Glutamatergic neuron (in vitro differentiated cells): ENCODE measurements at regions not wholly inside any gene's neighbourhood (a gene's known extent, or its start where the extent isn't known, plus 50 kb on each side); places are given as distances from the start of the nearest gene placed in this dataset.

Experiments used
- DNase-seq: peaks from one replicate; pipeline ENCODE4 v3.0.0; 2022
- H3K27ac Mint-ChIP-seq: one replicate; pipeline ENCODE4 v1.8.0; 2020; ENCODE audit warnings: mild to moderate bottlenecking, mixed read lengths, inconsistent platforms; ENCODE audit not compliant: unreplicated experiment
- H3K27me3 Mint-ChIP-seq: one replicate; pipeline ENCODE4 v1.8.0; 2020; ENCODE audit warnings: mild to moderate bottlenecking, moderate library complexity, mixed read lengths, inconsistent platforms; ENCODE audit not compliant: unreplicated experiment
- H3K36me3 Mint-ChIP-seq: one replicate; pipeline ENCODE4 v1.8.0; 2020; ENCODE audit warnings: mild to moderate bottlenecking, mixed read lengths, inconsistent platforms; ENCODE audit not compliant: unreplicated experiment
- H3K4me1 Mint-ChIP-seq: one replicate; pipeline ENCODE4 v1.8.0; 2020; ENCODE audit warnings: mild to moderate bottlenecking, low read depth, mixed read lengths, inconsistent platforms; ENCODE audit not compliant: unreplicated experiment
- H3K4me3 Mint-ChIP-seq: one replicate; pipeline ENCODE4 v1.8.0; 2020; ENCODE audit warnings: mild to moderate bottlenecking, mixed read lengths, inconsistent platforms; ENCODE audit not compliant: unreplicated experiment
- H3K9me3 Mint-ChIP-seq: one replicate; pipeline ENCODE4 v1.8.0; 2020; ENCODE audit warnings: mild to moderate bottlenecking, moderate library complexity, mixed read lengths, inconsistent platforms; ENCODE audit not compliant: unreplicated experiment
- CTCF ChIP-seq: fragments of 200-600 bp; sonication (generic); IDR thresholded peaks from one replicate; pipeline ENCODE4 v1.5.0; 2021; ENCODE audit not compliant: partially characterized antibody, unreplicated experiment

- Mint-ChIP-seq H3K36me3 (no peaks in the 10 kb centered on the region), H3K9me3 (peaks cover 4% of the 10 kb centered on the region), H3K4me3 (no peak overlapping the region), H3K4me1 (peaks cover 3% of the 10 kb centered on the region), H3K27ac (no peak overlapping the region), H3K27me3 (no peaks in the 10 kb centered on the region)
- TF ChIP-seq CTCF = no peak
- no peak for DNase-seq
Observed at GRCh38 chr3:29064085-29064484, 216.8 kb upstream of the RBMS3 start.

GRCh38 chr3:29065211-29065785 lies 215.6 kb upstream of the RBMS3 start:
- no peak for TF ChIP-seq CTCF
- no peaks in the 10 kb centered on the region for H3K36me3 Mint-ChIP-seq
- peaks cover 3% of the 10 kb centered on the region for H3K4me1 Mint-ChIP-seq
- no peak overlapping the region for H3K4me3 Mint-ChIP-seq
- no peaks in the 10 kb centered on the region for H3K27me3 Mint-ChIP-seq
- H3K9me3 Mint-ChIP-seq = no peaks in the 10 kb centered on the region
- H3K27ac Mint-ChIP-seq = no peak overlapping the region
- no peak for DNase-seq

- no peak overlapping the region for H3K27ac Mint-ChIP-seq
- TF ChIP-seq CTCF = no peak
- no peaks in the 10 kb centered on the region for H3K9me3 Mint-ChIP-seq
- H3K4me1 Mint-ChIP-seq = peaks cover 3% of the 10 kb centered on the region
- H3K27me3 Mint-ChIP-seq = peaks cover 1% of the 10 kb centered on the region
- DNase-seq = no peak
- H3K4me3 Mint-ChIP-seq = no peak overlapping the region
- H3K36me3 Mint-ChIP-seq = no peaks in the 10 kb centered on the region
Observed at GRCh38 chr3:29067007-29067406, 213.9 kb upstream of the RBMS3 start.

GRCh38 chr3:29070959-29071634 lies 209.8 kb upstream of the RBMS3 start:
- Mint-ChIP-seq H3K27ac (no peak overlapping the region), H3K4me3 (no peak overlapping the region), H3K9me3 (no peaks in the 10 kb centered on the region), H3K36me3 (no peaks in the 10 kb centered on the region), H3K27me3 (peaks cover 1% of the 10 kb centered on the region), H3K4me1 (no peaks in the 10 kb centered on the region)
- no peak for TF ChIP-seq CTCF
- DNase-seq = no peak

GRCh38 chr3:29072611-29073010 lies 208.3 kb upstream of the RBMS3 start:
- H3K36me3 Mint-ChIP-seq = no peaks in the 10 kb centered on the region
- peaks cover 1% of the 10 kb centered on the region for H3K27me3 Mint-ChIP-seq
- DNase-seq = no peak
- H3K9me3 Mint-ChIP-seq = no peaks in the 10 kb centered on the region
- H3K27ac Mint-ChIP-seq = no peak overlapping the region
- H3K4me3 Mint-ChIP-seq = no peak overlapping the region
- H3K4me1 Mint-ChIP-seq = no peaks in the 10 kb centered on the region
- TF ChIP-seq CTCF = no peak
